ENCODE measurements at regions not wholly inside any gene's neighbourhood (a gene's known extent, or its start where the extent isn't known, plus 50 kb on each side); places are given as distances from the start of the nearest gene placed in this dataset.

- ChIA-PET CTCF (interaction anchor here (0.5 to 0.6 kb wide), 2 partner anchors 8 to 30 kb away, joined by 3 read pairs; no protein-coding TSS in a partner anchor), POLR2A (no interaction called here)
- H3K4me3 ChIP-seq (ENCODE audit: low read depth, low read length) = no peak overlapping the region
- no peaks in the 10 kb centered on the region for H3K4me1 ChIP-seq (ENCODE audit: control insufficient read depth, insufficient read depth, low read length)
- no peaks in the 10 kb centered on the region for H3K36me3 ChIP-seq (ENCODE audit: control insufficient read depth in 2 of 2, insufficient read depth in 1 of 2, low read length in 2 of 2)
- TF ChIP-seq ZNF621 (tag by site-specific recombination; IDR thresholded peaks at IDR 0.05) (no peak), SP2 (tag by site-specific recombination; IDR thresholded peaks at IDR 0.05) (no peak), SETDB1 (IDR thresholded peaks at IDR 0.05; ENCODE audit: insufficient read length, low read length) (no peak), ZNF416 (tag by site-specific recombination; IDR thresholded peaks at IDR 0.05) (no peak), ZNF664 (tag by site-specific recombination; IDR thresholded peaks at IDR 0.05) (no peak), KLF10 (tag by site-specific recombination; IDR thresholded peaks at IDR 0.05) (no peak), ZBTB49 (tag by site-specific recombination; IDR thresholded peaks at IDR 0.05; ENCODE audit: low read depth) (no peak)
- H3K27ac ChIP-seq (ENCODE audit: extremely low read depth, low read depth, low read length) = no peak overlapping the region
- H3K9me3 ChIP-seq (ENCODE audit: control insufficient read depth, insufficient read depth, low read depth, low read length) = no peaks in the 10 kb centered on the region
Measured at GRCh38 chr6:119612176-119612891, 262.8 kb upstream of the MAN1A1 start.

GRCh38 chr6:119610754-119611153 is 261.2 kb upstream of the MAN1A1 start:
- Histone ChIP-seq H3K4me1 (ENCODE audit: control insufficient read depth, insufficient read depth, low read length) (no peaks in the 10 kb centered on the region), H3K27ac (ENCODE audit: extremely low read depth, low read depth, low read length) (no peak overlapping the region), H3K9me3 (ENCODE audit: control insufficient read depth, insufficient read depth, low read depth, low read length) (no peaks in the 10 kb centered on the region), H3K36me3 (ENCODE audit: control insufficient read depth in 2 of 2, insufficient read depth in 1 of 2, low read length in 2 of 2) (no peaks in the 10 kb centered on the region), H3K4me3 (ENCODE audit: low read depth, low read length) (no peak overlapping the region)
- POLR2A ChIA-PET = no interaction called here
- TF ChIP-seq FEZF1 (tag by site-specific recombination; IDR thresholded peaks at IDR 0.05) (no peak), SCRT2 (tag by site-specific recombination; IDR thresholded peaks at IDR 0.05) (0 out of 2 replicates have a peak, but pooled peaks have one; percentile 24), ZBTB17 (tag by site-specific recombination; IDR thresholded peaks at IDR 0.05) (no peak)
- CTCF ChIA-PET = interaction anchor here (0.7 to 1.1 kb wide), 2 partner anchors 9 to 132 kb away, joined by 3 to 4 read pairs; no protein-coding TSS in a partner anchor

GRCh38 chr6:119610265-119610664 is 260.7 kb upstream of the MAN1A1 start:
- POLR2A ChIA-PET = no interaction called here
- Histone ChIP-seq H3K4me1 (ENCODE audit: control insufficient read depth, insufficient read depth, low read length) (no peaks in the 10 kb centered on the region), H3K27ac (ENCODE audit: extremely low read depth, low read depth, low read length) (no peak overlapping the region), H3K9me3 (ENCODE audit: control insufficient read depth, insufficient read depth, low read depth, low read length) (no peaks in the 10 kb centered on the region), H3K36me3 (ENCODE audit: control insufficient read depth in 2 of 2, insufficient read depth in 1 of 2, low read length in 2 of 2) (no peaks in the 10 kb centered on the region), H3K4me3 (ENCODE audit: low read depth, low read length) (no peak overlapping the region)
- no peak for TF ChIP-seq ZNF354C (tag by site-specific recombination; IDR thresholded peaks at IDR 0.05; ENCODE audit: borderline replicate concordance, low read depth)
- no peak for TF ChIP-seq GLI2 (tag by site-specific recombination; IDR thresholded peaks at IDR 0.05; ENCODE audit: borderline replicate concordance, low read depth)
- no peak for TF ChIP-seq ZNF132 (tag by site-specific recombination; IDR thresholded peaks at IDR 0.05; ENCODE audit: borderline replicate concordance)
- no peak for TF ChIP-seq ZNF157 (tag by site-specific recombination; IDR thresholded peaks at IDR 0.05)
- no peak for TF ChIP-seq ZBTB8A (tag by site-specific recombination; IDR thresholded peaks at IDR 0.05)
- TF ChIP-seq SCRT1 (tag by site-specific recombination; IDR thresholded peaks at IDR 0.05; ENCODE audit: borderline replicate concordance) = no peak
- TF ChIP-seq PRDM6 (tag by site-specific recombination; IDR thresholded peaks at IDR 0.05) = no peak
- no peak for TF ChIP-seq OSR2 (tag by site-specific recombination; IDR thresholded peaks at IDR 0.05)
- TF ChIP-seq ZNF302 (tag by site-specific recombination; IDR thresholded peaks at IDR 0.05; ENCODE audit: low read depth) = no peak
- no peak for TF ChIP-seq ZNF701 (tag by site-specific recombination; IDR thresholded peaks at IDR 0.05)
- no peak for TF ChIP-seq ZNF19 (tag by site-specific recombination; IDR thresholded peaks at IDR 0.05; ENCODE audit: low read depth)
- no peak for TF ChIP-seq ZSCAN4 (tag by site-specific recombination; IDR thresholded peaks at IDR 0.05)
- no peak for TF ChIP-seq KLF9 (tag by site-specific recombination; IDR thresholded peaks at IDR 0.05; ENCODE audit: low read depth)
- TF ChIP-seq HOXC10 (CRISPR knock-in tag; IDR thresholded peaks at IDR 0.05) = no peak
- no peak for TF ChIP-seq ZNF146 (tag by site-specific recombination; IDR thresholded peaks at IDR 0.05)
- no peak for TF ChIP-seq ZNF548 (tag by site-specific recombination; IDR thresholded peaks at IDR 0.05)
- CTCF ChIA-PET = interaction anchor here (0.7 kb wide), 1 partner anchor 132 kb away, joined by 4 read pairs; no protein-coding TSS in a partner anchor

Measured in HEK293 (cell line).